Muscle of arm (tissue), 1 donor: ENCODE measurements at regions not wholly inside any gene's neighbourhood (a gene's known extent, or its start where the extent isn't known, plus 50 kb on each side); places are given as distances from the start of the nearest gene placed in this dataset.
"Not testable (repeated sequence)": the region's sequence is repeated elsewhere in the genome, so short reads cannot be mapped to it uniquely, and the experiment has no call there.

Experiments used
- DNase-seq: peaks from one replicate; pipeline ENCODE4 v3.0.0-alpha.2; 2013

GRCh38 chr21:15472108-15473040 is 257.4 kb upstream of the USP25 start:
- no peak for DNase-seq

DNA sequence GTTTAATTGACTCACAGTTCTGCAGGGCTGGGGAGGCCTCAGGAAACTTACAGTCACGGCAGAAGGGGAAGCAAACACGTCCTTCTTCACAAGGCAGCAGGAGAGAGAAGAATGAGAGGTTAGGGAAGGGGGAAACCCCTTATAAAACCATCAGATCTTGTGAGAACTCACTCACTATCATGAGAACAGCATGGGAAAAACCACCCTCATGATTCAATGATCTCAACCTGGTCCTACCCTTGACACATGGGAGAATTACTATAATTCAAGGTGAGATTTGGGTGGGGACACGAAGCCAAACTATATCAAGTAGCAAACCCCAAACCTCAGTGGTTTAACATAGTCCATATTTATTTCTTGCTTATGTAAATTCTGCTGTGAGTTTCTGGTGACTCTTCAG is 252.0 kb upstream of the USP25 start:
- DNase-seq, result not testable (repeated sequence)

- DNase-seq, result no peak
These were observed 249.6 kb upstream of the USP25 start for GRCh38 chr21:15480160-15480559.

DNA sequence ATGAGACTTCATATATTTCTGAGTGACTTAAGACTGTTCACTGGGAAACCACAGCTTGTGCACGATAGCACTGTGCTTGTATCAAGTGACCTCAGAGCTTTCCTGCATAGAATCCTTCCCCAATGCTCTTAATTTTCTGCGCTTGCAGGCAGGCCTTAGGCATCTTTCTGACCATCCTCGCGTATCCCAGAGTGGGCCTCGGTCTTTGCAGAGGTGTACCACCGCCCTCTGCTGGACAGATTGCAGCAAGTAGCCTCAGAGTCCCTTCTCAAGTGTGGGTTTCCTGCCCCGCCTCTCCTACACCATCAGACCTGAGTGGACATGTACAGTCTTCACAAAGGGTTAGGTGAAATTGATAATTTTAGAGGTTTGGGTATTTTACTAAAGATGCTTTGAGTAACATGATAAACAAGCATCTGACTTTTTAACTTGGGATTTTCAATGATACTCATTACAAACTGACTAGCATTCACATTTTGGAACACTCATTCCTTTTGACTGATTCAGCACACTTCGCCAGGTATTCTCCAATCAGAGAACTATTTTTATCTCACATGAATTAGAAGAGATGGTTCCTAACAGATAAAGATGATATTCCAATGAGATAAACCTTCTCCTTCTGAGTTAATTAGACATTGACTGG is 246.5 kb upstream of the USP25 start:
- DNase-seq, result peak; percentile 93

DNA sequence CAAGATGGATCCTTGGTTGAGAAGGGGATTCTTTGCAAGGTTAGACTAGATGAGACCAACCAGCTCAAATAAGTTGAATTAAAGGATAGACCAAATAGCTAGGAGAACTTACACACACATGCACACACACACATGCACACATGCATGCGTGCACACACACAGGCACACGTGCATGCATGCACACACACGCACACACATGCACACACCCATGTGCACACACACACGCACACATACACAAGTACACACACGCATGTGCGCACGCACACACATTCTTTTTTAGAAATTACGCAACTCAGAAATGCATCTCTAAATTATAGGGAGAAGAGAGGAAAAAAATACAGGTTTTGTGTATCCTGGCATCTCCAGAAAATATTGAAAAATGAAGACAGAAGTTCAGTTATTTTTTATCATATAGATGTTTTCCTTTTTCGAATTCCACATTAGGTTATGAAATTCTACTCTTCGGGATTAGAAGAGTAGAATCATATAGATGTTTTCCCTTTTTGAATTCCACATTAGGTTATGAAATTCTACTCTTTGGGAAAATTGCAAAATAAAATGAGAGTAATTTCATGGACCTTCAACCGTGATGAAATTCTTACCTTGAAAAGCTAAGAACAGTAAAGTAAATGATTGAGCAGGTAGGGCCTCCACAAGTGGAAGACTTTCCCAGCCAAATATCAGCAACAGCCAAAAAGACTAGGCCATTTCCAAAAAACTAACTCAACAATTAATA is 243.2 kb upstream of the USP25 start:
- DNase-seq, result no peak

DNA sequence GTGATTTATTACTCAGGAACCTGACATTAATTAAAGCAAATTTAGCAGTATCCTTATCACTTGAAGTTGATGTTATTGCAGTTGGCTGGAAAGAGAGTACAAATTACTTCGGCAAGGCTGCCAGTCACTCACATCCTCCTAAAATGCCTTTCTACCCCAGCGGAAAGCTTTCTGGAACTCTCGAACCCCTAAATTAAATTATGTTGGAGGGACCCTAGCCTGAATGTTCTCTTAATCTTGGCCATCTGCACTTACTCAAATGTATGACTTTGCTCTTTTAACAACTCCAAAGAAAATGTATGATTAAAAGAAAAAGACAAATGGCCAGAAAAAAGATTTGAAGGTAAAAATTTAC is 242.6 kb upstream of the USP25 start:
- no peak for DNase-seq

GRCh38 chr21:15491100-15491499 is 238.7 kb upstream of the USP25 start:
- DNase-seq, result no peak

- DNase-seq, result no peak
These were observed 236.1 kb upstream of the USP25 start for GRCh38 chr21:15493646-15494045.

DNA sequence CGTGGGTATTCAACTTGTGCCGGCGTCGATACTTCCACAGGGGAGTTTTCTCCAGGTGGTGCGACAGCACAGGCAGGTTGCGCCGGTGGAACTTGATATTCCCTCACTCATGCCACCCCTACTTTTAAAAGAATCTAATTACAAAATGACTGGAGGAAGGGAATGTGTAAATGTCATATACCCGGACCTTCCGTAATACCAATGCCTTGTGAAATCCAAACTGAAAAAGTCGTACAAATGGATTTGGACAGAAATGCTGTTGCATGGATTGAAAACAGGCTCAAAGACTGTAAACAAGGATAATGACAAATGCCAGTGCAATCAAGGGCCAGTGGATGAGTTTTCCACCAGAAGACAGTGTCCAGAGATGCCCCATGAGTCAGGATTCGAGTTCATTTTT is 235.3 kb upstream of the USP25 start:
- no peak for DNase-seq

DNA sequence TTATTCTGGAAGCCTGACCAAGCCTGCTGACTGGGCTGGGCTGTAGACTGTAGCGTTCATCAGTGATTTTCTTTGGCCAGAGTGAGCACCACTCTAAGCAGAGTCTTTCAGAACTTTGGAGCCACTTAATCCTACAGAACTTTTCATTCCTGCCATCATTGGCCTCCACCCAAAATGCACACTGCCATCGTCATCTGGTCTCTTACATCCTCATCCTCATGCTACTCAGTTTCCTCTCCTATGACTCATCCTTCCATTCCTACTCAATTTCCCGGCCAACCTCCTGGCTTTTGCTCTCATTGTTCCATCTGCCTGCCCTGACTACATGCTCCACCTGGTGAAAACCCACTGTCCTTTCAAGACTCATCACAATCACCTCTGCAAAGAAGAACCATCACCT is 233.8 kb upstream of the USP25 start:
- no peak for DNase-seq

DNA sequence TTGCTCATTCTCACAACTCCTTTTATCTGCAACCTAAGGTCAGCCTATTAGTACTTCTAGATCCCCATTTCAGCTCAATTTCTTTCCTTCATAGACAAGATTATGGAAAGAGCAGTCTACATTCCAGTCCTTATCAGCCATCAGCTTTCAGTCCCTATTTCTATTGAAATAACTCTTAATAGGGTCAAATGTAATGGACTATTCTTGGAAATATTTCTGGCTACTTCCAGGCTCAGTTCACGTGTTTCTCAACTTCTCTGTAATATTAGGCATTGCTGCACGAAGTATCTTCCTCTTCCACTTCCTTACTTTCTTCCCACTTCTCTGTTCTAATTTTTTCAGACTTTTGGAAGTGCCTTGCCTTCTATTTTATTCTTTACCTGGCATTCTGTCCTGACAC is 232.9 kb upstream of the USP25 start:
- no peak for DNase-seq

DNA sequence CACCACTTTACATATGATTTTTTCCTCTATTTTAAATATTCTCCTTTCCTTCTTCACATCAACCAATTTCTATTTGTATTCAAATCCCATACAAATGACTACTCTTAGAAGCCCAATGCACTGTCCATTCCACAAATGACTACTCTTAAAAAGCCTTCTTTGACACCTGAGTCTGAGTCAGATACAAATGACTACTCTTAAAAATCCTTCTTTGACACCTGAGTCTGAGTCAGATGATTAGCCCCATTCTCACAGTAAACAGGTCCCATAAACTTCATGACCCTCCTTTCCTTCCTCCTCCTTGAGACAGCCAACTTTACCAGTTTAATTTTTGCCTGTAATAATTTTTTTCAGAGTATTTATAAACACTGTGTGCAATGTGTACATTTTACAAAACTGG is 231.3 kb upstream of the USP25 start:
- DNase-seq, result no peak

DNA sequence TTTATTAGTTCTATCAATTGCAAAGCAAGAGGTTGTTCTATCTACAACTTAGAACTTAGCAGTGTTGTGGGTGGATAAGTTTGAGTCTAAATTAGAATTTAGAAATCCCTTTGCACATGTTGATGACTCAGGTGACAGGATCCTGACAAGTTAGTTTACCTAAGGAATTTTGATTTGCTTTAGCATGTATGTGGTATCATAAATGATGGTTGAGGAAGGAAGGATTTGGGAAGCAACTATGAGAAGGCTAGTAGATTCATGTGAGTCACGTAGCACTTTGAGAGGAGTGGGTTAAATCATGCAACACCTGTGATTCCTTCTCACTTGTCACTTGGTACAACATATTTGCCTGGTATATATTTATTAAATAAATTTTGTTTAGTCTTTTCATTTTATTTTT is 223.7 kb upstream of the USP25 start:
- DNase-seq, result no peak

- DNase-seq, result no peak
These were observed 221.2 kb upstream of the USP25 start for GRCh38 chr21:15508554-15508953.

- no peak for DNase-seq
These were observed 215.5 kb upstream of the USP25 start for GRCh38 chr21:15514073-15514946.

- DNase-seq, result no peak
These were observed 213.9 kb upstream of the USP25 start for GRCh38 chr21:15515908-15516307.

DNA sequence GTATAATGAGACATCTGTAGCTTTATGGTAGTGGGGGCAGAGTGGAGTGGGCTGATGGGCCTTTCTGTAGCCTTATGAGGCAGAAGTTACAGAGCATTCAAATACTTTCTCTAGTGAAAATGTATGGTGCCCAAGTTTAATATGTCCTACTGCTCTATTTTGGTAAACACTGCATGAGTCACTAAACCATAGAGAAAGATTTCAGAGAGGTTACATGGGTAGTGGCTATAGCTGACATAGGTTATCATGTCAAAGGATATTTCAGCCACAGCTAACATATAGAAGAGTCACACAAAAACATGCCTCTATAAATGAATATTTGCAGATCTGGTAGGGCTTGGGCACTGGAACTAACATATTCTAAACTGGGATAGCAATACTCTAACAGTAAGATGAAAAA is 212.4 kb upstream of the USP25 start:
- no peak for DNase-seq

DNA sequence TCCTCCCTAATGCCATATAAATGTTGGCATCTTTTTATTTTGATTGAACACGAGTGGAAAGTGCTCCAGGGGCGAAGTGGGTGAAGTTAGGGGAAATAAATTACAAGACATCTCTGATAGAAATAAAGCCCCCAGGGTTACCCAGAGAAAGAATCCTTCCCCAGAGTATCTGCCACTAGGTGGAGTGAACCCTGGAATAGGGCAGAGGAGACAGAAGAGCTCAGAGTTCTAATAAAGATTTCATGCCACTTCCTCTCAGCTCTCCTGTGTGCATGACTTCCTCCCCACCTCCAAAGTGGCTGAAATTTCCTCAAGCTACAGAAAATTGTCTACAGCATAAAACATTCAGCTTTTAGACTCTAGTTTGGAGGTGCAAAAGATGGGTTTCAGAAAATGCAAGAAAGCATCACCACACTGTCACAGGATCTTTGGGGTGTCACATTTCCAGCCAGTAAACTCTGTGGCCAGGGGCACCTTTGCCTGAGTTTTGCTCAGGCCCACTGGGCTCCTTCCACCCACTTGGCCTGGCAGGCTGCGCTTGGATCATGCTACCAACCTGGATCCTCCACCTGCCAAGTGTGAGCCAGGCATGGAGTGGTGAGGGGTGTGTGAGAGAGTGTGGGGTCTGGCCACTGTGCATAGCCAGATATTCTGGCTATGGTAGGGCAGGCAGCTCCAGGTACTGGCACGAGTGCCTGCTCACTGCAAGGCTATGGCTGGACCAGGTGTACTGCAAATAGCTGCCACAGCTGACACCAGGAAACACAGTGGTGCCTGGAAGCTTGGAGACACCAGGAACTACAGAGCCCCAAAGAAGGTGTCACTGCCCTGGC is 208.8 kb upstream of the USP25 start:
- DNase-seq, result no peak

- DNase-seq, result no peak
These were observed 208.2 kb upstream of the USP25 start for GRCh38 chr21:15521644-15522001.

DNA sequence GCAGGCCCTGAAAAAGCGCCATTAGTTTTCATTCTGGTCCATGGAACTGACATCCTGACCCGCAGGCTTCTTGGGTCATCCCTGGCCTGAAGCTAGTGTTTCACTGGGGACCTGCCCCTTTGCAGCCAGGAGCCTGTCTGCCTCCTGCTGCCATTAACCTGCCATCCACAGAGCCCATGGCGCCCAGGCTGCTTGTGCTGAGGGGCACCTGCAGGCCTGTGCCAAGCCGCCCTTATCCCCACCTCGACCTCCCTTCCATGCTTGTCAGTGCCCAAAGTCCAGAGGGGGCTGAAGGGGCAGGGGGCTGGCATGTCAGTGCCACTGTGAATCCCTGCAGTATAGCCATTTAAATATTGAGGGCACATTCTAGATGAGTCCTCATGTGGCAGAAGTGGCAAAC is 207.6 kb upstream of the USP25 start:
- no peak for DNase-seq

GRCh38 chr21:15524855-15525254 is 204.9 kb upstream of the USP25 start:
- DNase-seq, result no peak
